GM12878 (cell line): ENCODE measurements at regions not wholly inside any gene's neighbourhood (a gene's known extent, or its start where the extent isn't known, plus 50 kb on each side); places are given as distances from the start of the nearest gene placed in this dataset.

Source experiments
- ATAC-seq: fragments of 200-7000 bp; cut with Tn5 transposase; 3 replicates; pipeline ENCODE4 v1.9.1; 2020; ENCODE audit warnings: mild to moderate bottlenecking, moderate library complexity
- BruUV-seq: library from RNA; stranded (reverse); fragments of 400-500 nt; replicated peaks from 2 replicates; lab custom pipeline; 2021; lab: Mats Ljungman, UMichigan
- CTCF ChIA-PET: fragments of 300-600 bp; sonication (Branson Sonifier 250); formaldehyde crosslinking; extraction: SDS; loops from one replicate; lab custom pipeline; 2021; ENCODE audit warnings: inconsistent platforms; lab: Yijun Ruan, JAX
- POLR2A ChIA-PET: fragments of 350-600 bp; formaldehyde crosslinking; extraction: SDS; loops from one replicate; lab custom pipeline; 2021; ENCODE audit warnings: inconsistent platforms; lab: Charles Lee
- RAD21 ChIA-PET: fragments of 300-600 bp; sonication (Branson Sonifier 250); formaldehyde crosslinking; loops from one replicate; lab custom pipeline; 2023; ENCODE audit warnings: antibody characterized with exemption; ENCODE audit not compliant: unreplicated experiment; lab: Charles Lee
- SMC1A ChIA-PET: fragments of 300-600 bp; sonication (Branson Sonifier 250); formaldehyde crosslinking; loops from one replicate; lab custom pipeline; 2023; ENCODE audit not compliant: unreplicated experiment, uncharacterized antibody; lab: Charles Lee
- DNase-seq: peaks from one replicate; pipeline ENCODE4 v3.0.0-alpha.2; 2011; ENCODE audit warnings: low read depth, low spot score
- FAIRE-seq: peaks from 3 replicates; lab custom pipeline; 2011; peaks lifted over from hg19 to GRCh38; lab: Jason Lieb, UNC
- H2AFZ ChIP-seq: 2 replicates; pipeline ENCODE4 v1.6.0; 2011; ENCODE audit warnings: low read depth, low read length, control low read depth; ENCODE audit not compliant: control insufficient read depth
- H3K27ac ChIP-seq: 2 replicates; pipeline ENCODE4 v1.5.1; 2011; ENCODE audit warnings: control low read depth; ENCODE audit not compliant: control insufficient read depth, insufficient read depth
- H3K27me3 ChIP-seq, 2 experiments: replicated peaks in 1 of 2; 2 replicates each; pipeline versions ENCODE4 v1.6.0 to v1.6.1; 2011; ENCODE audit warnings: low read length in 1 of 2; ENCODE audit not compliant: control insufficient read depth in 2 of 2, insufficient read depth in 2 of 2
- H3K36me3 ChIP-seq, 2 experiments: 2 replicates each; pipeline ENCODE4 v1.5.1; 2011; ENCODE audit warnings: low read length in 1 of 2; ENCODE audit not compliant: control insufficient read depth in 2 of 2, insufficient read depth in 2 of 2
- H3K4me1 ChIP-seq: 2 replicates; pipeline ENCODE4 v1.6.1; 2011; ENCODE audit warnings: mild to moderate bottlenecking, low read length, moderate library complexity, mixed read lengths; ENCODE audit not compliant: control insufficient read depth, insufficient read depth
- H3K4me2 ChIP-seq: 2 replicates; pipeline ENCODE4 v1.6.0; 2011; ENCODE audit warnings: control low read depth; ENCODE audit not compliant: control insufficient read depth, insufficient read depth
- H3K4me3 ChIP-seq: fragments of 200-600 bp; sonication (generic); 2 replicates; pipeline ENCODE4 v1.5.1; 2016
- H3K79me2 ChIP-seq: 2 replicates; pipeline ENCODE4 v1.6.0; 2011; ENCODE audit warnings: low read length; ENCODE audit not compliant: control insufficient read depth, insufficient read depth
- H3K9ac ChIP-seq: 2 replicates; pipeline ENCODE4 v1.8.0; 2011; ENCODE audit warnings: low read length, control low read depth, mixed read lengths; ENCODE audit not compliant: control insufficient read depth, insufficient read depth
- H3K9me3 ChIP-seq: replicated peaks from 3 replicates; pipeline ENCODE4 v1.5.1; 2011; ENCODE audit warnings: mild to moderate bottlenecking, low read length; ENCODE audit not compliant: control insufficient read depth, insufficient read depth
- H4K20me1 ChIP-seq: 2 replicates; pipeline ENCODE4 v1.6.0; 2011; ENCODE audit not compliant: control insufficient read depth, insufficient read depth
- CBX5 ChIP-seq: sonication (generic); IDR thresholded peaks from 2 replicates; pipeline ENCODE4 v1.6.1; 2016; ENCODE audit warnings: low read depth, moderate library complexity, mild to moderate bottlenecking, inconsistent platforms
- FOXM1 ChIP-seq: IDR thresholded peaks from 2 replicates; pipeline ENCODE4 v1.6.1; 2012; ENCODE audit warnings: low read depth, mild to moderate bottlenecking, inconsistent platforms, low read length, moderate library complexity
- GABPA ChIP-seq: IDR thresholded peaks from 2 replicates; pipeline ENCODE4 v1.6.1; 2014; ENCODE audit warnings: antibody characterized with exemption, low read depth, mild to moderate bottlenecking, inconsistent platforms
- HDAC2 ChIP-seq: fragments of 200-600 bp; sonication (generic); IDR thresholded peaks from 2 replicates; pipeline ENCODE4 v1.6.1; 2017
- HDGF ChIP-seq: fragments of 450-650 bp; IDR thresholded peaks from 2 replicates; pipeline ENCODE4 v1.6.1; 2016; ENCODE audit warnings: antibody characterized with exemption
- KAT2A ChIP-seq: conservative IDR thresholded peaks from 2 replicates; pipeline ENCODE4 v1.6.1; 2011; ENCODE audit warnings: low read depth, low read length; ENCODE audit not compliant: control insufficient read depth
- MAX ChIP-seq: IDR thresholded peaks from 2 replicates; pipeline ENCODE4 v1.6.1; 2012; ENCODE audit warnings: low read depth, low read length, improper control_type of control experiment
- MEF2A ChIP-seq: IDR thresholded peaks from 2 replicates; pipeline ENCODE4 v1.6.1; 2011; ENCODE audit warnings: low read depth, mild to moderate bottlenecking, low read length, moderate library complexity; ENCODE audit not compliant: insufficient read depth
- MYC ChIP-seq: IDR thresholded peaks from 2 replicates; pipeline ENCODE4 v1.6.1; 2011; ENCODE audit warnings: mild to moderate bottlenecking, low read length, moderate library complexity, inconsistent platforms; ENCODE audit not compliant: insufficient read depth, insufficient replicate concordance, insufficient read length, severe bottlenecking
- NFXL1 ChIP-seq: fragments of 450-650 bp; IDR thresholded peaks from 2 replicates; pipeline ENCODE4 v1.6.1; 2017; ENCODE audit warnings: antibody characterized with exemption, mild to moderate bottlenecking, borderline replicate concordance
- NKRF ChIP-seq: fragments of 450-650 bp; conservative IDR thresholded peaks from 2 replicates; pipeline ENCODE4 v1.6.1; 2017; ENCODE audit warnings: mild to moderate bottlenecking, moderate library complexity
- TCF7 ChIP-seq: IDR thresholded peaks from 2 replicates; pipeline ENCODE4 v1.6.1; 2014; ENCODE audit warnings: antibody characterized with exemption, borderline replicate concordance
- ZNF217 ChIP-seq: fragments of 450-650 bp; IDR thresholded peaks from 2 replicates; pipeline ENCODE4 v1.6.1; 2017; ENCODE audit warnings: antibody characterized with exemption, mild to moderate bottlenecking
- ZNF24 ChIP-seq: fragments of 450-650 bp; IDR thresholded peaks from 2 replicates; pipeline ENCODE4 v1.6.1; 2017; ENCODE audit warnings: antibody characterized with exemption, mild to moderate bottlenecking
- WGBS: methylation state at CpG from one replicate; pipeline ENCODE4 v1.1.6; 2016; ENCODE audit warnings: low lambda C conversion rate; ENCODE audit not compliant: insufficient replicate concordance, insufficient coverage; ENCODE audit errors: missing lambda C conversion rate; 5-methylcytosine and 5-hydroxymethylcytosine counted together
- in situ Hi-C: fragments of 300-500 bp; cut with MboI; formaldehyde crosslinking; loops from 9 replicates; pipeline ENCODE4 v1.14.3; 2018; ENCODE audit warnings: mixed read lengths
- intact Hi-C: fragments of 100-400 bp; cut with micrococcal nuclease; formaldehyde crosslinking; loops from one replicate; pipeline ENCODE4 v1.14.2; 2022; ENCODE audit not compliant: unreplicated experiment
- TF ChIP-seq, protein P1 (sequence below): IDR thresholded peaks from 2 replicates; pipeline ENCODE4 v1.6.1; 2012; ENCODE audit warnings: improper control_type of control experiment, low read depth, low read length; ENCODE audit not compliant: insufficient replicate concordance
- TF ChIP-seq, protein P2 (sequence below): IDR thresholded peaks from 2 replicates; pipeline ENCODE4 v1.6.1; 2011; ENCODE audit warnings: borderline replicate concordance, low read depth, mild to moderate bottlenecking, moderate library complexity, mixed read lengths, low read length; ENCODE audit not compliant: insufficient read depth; ENCODE audit errors: extremely low read length

DNA sequence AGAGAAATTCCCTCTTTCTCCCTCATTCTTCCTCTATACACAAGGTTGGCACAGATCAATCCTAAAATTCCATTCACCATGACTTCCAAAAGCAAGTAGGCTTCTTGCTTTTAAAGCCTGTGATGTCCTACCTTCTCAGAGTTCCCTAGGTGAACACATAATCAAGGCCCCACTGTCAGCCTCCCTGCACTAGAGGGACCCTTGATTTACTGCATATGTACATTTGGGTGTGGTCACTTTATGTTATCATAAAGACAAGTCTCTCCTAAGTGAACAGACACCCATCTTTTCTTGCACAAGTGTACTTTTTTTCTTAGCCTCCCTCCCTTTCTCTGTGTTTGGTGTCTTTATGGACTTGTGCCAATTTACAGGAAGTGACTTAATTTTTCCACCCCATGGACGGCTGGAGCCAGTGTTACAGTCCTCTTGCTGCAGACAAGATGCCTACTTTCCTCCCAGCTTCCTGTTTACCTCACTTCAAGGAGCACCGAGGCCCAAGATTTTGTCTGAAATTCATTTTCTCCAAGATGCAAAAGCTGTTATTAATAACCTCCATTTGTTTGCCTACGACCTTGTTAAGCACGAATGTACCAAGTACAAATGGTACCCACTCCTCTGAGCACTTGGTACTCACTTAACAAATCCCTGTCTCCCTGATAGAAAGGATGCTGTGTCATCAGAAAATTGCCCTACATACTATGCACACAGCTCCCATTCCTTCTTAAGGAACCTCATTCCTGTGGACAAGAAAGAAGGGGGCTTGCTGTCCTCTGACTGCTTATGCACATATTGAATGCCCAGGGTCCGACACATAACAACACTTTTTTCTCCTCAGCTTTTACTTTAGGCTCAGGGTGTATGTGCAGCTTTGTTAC, 82.8 kb upstream of the SLC44A3 start:
- SMC1A ChIA-PET = interaction anchor here (1.6 kb wide), 1 partner anchor 16 kb away, joined by 5 read pairs; no protein-coding TSS in a partner anchor
- H3K4me3 ChIP-seq = no peak overlapping the region
- H2AFZ ChIP-seq = no peak overlapping the region
- CTCF ChIA-PET = interaction anchor here (1.3 kb wide), 1 partner anchor 256 kb away, joined by 4 read pairs; no protein-coding TSS in a partner anchor
- RAD21 ChIA-PET = no interaction called here
- ATAC-seq (no peak), DNase-seq (no peak), FAIRE-seq (no peak)
- H3K4me1 ChIP-seq = no peaks in the 10 kb centered on the region
- H3K4me2 ChIP-seq = no peak overlapping the region
- in situ Hi-C loops = no loop called here
- no peaks in the 10 kb centered on the region for H3K9me3 ChIP-seq
- BruUV-seq = no TSS peak
- WGBS = 3% methylated on average over 5 of the region's 5 CpGs
- H4K20me1 ChIP-seq = no peaks in the 10 kb centered on the region
- intact Hi-C loops = no loop called here
- POLR2A ChIA-PET = no interaction called here
- no peaks in the 10 kb centered on the region for H3K79me2 ChIP-seq
- H3K9ac ChIP-seq = no peak overlapping the region
- H3K27me3 ChIP-seq = no peaks in the 10 kb centered on the region
- H3K27ac ChIP-seq = no peak overlapping the region
- no peaks in the 10 kb centered on the region for H3K36me3 ChIP-seq
- TF ChIP-seq TCF7 (no peak), HDAC2 (no peak), CBX5 (no peak), GABPA (no peak), NFXL1 (no peak), ZNF217 (no peak), KAT2A (no peak), FOXM1 (no peak), NKRF (no peak), MAX (no peak), MYC (no peak), HDGF (no peak), MEF2A (no peak), ZNF24 (no peak)
- TF ChIP-seq, protein P1, sequence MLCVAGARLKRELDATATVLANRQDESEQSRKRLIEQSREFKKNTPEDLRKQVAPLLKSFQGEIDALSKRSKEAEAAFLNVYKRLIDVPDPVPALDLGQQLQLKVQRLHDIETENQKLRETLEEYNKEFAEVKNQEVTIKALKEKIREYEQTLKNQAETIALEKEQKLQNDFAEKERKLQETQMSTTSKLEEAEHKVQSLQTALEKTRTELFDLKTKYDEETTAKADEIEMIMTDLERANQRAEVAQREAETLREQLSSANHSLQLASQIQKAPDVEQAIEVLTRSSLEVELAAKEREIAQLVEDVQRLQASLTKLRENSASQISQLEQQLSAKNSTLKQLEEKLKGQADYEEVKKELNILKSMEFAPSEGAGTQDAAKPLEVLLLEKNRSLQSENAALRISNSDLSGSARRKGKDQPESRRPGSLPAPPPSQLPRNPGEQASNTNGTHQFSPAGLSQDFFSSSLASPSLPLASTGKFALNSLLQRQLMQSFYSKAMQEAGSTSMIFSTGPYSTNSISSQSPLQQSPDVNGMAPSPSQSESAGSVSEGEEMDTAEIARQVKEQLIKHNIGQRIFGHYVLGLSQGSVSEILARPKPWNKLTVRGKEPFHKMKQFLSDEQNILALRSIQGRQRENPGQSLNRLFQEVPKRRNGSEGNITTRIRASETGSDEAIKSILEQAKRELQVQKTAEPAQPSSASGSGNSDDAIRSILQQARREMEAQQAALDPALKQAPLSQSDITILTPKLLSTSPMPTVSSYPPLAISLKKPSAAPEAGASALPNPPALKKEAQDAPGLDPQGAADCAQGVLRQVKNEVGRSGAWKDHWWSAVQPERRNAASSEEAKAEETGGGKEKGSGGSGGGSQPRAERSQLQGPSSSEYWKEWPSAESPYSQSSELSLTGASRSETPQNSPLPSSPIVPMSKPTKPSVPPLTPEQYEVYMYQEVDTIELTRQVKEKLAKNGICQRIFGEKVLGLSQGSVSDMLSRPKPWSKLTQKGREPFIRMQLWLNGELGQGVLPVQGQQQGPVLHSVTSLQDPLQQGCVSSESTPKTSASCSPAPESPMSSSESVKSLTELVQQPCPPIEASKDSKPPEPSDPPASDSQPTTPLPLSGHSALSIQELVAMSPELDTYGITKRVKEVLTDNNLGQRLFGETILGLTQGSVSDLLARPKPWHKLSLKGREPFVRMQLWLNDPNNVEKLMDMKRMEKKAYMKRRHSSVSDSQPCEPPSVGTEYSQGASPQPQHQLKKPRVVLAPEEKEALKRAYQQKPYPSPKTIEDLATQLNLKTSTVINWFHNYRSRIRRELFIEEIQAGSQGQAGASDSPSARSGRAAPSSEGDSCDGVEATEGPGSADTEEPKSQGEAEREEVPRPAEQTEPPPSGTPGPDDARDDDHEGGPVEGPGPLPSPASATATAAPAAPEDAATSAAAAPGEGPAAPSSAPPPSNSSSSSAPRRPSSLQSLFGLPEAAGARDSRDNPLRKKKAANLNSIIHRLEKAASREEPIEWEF = no peak
- TF ChIP-seq, protein P2, sequence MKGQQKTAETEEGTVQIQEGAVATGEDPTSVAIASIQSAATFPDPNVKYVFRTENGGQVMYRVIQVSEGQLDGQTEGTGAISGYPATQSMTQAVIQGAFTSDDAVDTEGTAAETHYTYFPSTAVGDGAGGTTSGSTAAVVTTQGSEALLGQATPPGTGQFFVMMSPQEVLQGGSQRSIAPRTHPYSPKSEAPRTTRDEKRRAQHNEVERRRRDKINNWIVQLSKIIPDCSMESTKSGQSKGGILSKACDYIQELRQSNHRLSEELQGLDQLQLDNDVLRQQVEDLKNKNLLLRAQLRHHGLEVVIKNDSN = no peak
